ENCODE measurements at regions not wholly inside any gene's neighbourhood (a gene's known extent, or its start where the extent isn't known, plus 50 kb on each side); places are given as distances from the start of the nearest gene placed in this dataset.
"Not testable (repeated sequence)": the region's sequence is repeated elsewhere in the genome, so short reads cannot be mapped to it uniquely, and the experiment has no call there.

DNA sequence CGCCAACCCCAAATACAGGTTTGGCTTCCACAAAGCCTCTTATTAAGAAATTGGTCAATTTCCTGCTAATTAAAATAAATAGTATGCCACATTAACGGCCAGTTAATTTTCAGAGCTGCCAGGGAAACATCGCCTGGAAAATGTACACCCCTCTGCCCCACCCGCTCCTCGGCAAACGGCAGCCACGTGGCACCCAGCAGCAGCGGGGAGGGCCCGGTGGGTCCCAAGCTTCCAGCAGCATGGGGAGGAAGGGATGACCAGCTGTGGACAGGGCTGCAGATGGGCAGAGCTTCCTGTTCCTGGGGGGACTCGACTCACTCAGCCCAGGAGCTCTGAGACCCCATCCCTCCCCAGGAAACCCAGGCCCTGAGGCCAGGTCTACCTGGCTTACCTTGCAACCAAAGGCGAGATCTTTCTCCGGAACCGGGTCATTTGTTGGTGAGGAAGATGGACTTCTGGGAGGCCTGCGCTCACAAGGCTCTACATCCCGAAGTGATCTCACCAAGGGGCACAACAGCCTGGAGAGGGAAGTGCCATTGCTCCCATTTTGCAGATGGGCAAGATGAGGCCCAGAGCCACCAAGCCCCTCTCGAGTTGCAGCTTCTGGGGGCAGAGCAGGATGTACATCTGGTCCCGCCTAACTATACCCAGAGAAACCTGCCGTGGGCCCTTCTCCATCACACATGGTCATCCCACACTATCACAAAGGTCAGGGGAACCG is 68.3 kb downstream of the IGLL1 start:
- Mint-ChIP-seq H3K27ac (no peak overlapping the region), H3K36me3 (no peaks in the 10 kb centered on the region), H3K4me3 (no peak overlapping the region), H3K27me3 (peaks cover 0 to 7% of the 10 kb centered on the region in 2 donors), H3K9me3 (no peaks in the 10 kb centered on the region), H3K4me1 (ENCODE audit: low read depth in 2 of 2) (peaks cover 0 to 5% of the 10 kb centered on the region in 2 donors)
- DNase-seq (ENCODE audit: low spot score), result no peak
- no peak for ATAC-seq

DNA sequence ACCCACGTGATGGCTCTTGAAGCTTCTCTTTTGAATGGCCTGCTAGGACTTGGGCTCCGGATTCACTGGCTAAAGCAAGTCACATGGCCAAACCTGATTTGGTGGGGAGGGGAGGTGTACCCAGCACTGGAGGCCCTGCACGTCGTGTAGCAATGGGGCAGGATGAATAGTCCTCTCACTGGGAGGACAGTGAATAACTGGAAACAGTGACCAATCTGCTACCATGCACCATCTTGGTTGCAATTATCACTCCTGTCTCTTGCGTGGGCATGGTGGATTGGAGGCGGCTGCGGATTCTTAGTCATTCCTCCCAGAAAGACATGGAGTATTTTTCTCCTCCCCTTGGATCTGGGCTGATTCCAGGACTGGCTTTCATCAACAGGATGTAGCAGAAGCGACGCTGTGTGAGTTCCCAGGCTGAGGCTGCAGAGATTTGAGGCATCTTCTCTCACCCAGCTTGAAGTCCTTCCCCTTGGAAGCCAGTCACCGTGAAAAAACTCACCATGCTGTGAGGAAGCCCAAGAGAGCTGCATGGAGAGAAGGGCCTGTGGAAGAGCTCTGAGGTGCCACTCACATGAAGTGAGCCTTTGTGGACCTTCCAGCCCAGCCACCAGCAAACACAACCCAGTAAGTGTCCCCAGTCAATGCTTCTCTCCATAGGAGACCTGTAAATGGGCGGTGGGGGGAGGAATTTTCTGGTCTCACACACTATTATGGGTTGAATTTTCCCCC is 70.4 kb downstream of the IGLL1 start:
- ATAC-seq (no peak), DNase-seq (ENCODE audit: low spot score) (no peak)
- Mint-ChIP-seq H3K27ac (no peak overlapping the region), H3K9me3 (no peaks in the 10 kb centered on the region), H3K4me1 (ENCODE audit: low read depth in 2 of 2) (peaks cover 0 to 9% of the 10 kb centered on the region in 2 donors), H3K27me3 (peaks cover 0 to 7% of the 10 kb centered on the region in 2 donors), H3K36me3 (no peaks in the 10 kb centered on the region), H3K4me3 (no peak overlapping the region)

DNA sequence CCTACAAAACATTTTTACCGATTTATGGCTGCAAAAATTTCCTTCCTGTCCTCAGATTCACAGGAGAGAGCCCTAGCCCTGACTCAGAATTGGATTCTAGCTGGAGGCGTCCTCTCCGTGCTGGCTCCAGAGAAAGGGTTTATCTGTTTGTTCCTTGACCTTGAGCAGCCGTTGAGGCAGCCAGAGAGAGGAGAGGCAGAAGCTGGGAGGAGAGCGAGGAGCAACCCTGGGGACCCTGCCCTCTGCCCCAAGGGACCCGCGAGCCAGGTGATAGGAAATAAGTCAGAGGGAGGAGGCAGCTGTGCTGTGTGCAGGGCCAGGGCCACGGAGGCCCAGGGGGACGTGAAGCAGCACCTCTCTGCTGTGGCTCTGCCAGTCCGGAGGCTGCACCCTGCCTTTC is 75.6 kb downstream of the IGLL1 start:
- H3K36me3 Mint-ChIP-seq, result no peaks in the 10 kb centered on the region
- DNase-seq (ENCODE audit: low spot score), result no peak
- H3K27me3 Mint-ChIP-seq, result peaks cover 0 to 7% of the 10 kb centered on the region in 2 donors
- no peaks in the 10 kb centered on the region for H3K9me3 Mint-ChIP-seq
- no peak for ATAC-seq
- peaks cover 6 to 32% of the 10 kb centered on the region in 2 donors for H3K4me1 Mint-ChIP-seq (ENCODE audit: low read depth in 2 of 2)
- no peak overlapping the region for H3K27ac Mint-ChIP-seq
- no peak overlapping the region for H3K4me3 Mint-ChIP-seq

DNA sequence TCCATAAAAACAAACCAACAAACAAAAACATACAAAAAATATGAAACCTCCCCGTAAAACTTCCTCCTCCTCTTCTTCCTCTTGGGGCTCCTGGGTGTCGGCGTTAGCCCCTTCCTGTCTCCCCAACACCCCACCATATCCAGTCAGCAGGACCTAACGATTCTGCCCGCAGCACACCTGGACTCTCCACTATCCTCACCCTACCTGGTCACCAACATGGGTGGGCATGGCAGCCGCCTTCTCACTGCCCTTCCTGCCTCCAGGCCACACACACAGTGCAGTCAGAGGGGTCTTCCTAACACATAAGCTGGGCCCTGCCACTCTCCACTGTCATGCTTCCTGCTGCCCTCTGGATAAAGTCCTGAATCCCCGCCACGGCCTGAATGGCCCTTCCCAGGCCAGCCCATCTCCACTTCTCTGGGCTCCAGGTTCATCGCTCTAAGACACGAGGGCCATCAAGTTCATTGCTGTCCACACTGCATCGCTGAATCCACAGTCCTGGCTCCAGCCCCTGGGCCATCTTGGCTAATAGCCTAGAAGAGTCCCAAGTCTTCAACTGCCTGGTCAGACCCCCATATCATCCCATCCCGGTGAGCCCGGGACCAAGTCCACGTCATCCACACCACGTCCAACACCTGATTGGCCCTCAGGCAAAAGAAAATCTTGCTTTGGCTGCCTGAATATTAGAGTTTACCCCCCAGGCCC is 76.2 kb downstream of the IGLL1 start:
- Mint-ChIP-seq H3K36me3 (no peaks in the 10 kb centered on the region), H3K27ac (peak overlapping the region in 1 of 2 donors; percentile 3), H3K27me3 (peaks cover 0 to 7% of the 10 kb centered on the region in 2 donors), H3K4me1 (ENCODE audit: low read depth in 2 of 2) (peaks cover 6 to 33% of the 10 kb centered on the region in 2 donors), H3K9me3 (no peaks in the 10 kb centered on the region), H3K4me3 (no peak overlapping the region)
- ATAC-seq, result no peak
- DNase-seq (ENCODE audit: low spot score), result no peak

DNA sequence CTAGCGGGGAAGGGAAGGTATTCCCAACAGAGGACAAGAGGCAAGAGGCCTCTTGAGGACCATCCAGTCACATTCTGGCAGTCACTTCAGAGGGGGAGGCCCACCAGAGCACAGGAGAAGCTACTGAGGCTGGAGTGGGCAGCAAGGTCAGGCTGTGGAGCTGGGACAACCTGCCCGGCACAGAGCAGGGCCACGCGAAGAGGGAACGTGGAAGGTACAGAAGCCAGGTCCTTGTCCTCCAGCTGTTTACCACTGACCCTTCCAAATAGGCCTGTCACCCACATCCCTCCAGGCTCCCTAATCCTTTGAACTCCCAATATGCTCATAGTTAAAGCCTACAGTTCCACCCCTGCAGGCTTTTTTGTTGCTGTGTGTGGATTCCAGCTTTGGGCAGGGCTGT is 76.9 kb downstream of the IGLL1 start:
- H3K9me3 Mint-ChIP-seq, result no peaks in the 10 kb centered on the region
- peaks cover 0 to 7% of the 10 kb centered on the region in 2 donors for H3K27me3 Mint-ChIP-seq
- DNase-seq (ENCODE audit: low spot score), result no peak
- no peak for ATAC-seq
- peaks cover 6 to 37% of the 10 kb centered on the region in 2 donors for H3K4me1 Mint-ChIP-seq (ENCODE audit: low read depth in 2 of 2)
- H3K36me3 Mint-ChIP-seq, result no peaks in the 10 kb centered on the region
- no peak overlapping the region for H3K4me3 Mint-ChIP-seq
- H3K27ac Mint-ChIP-seq, result peak overlapping the region in 1 of 2 donors; percentile 3

DNA sequence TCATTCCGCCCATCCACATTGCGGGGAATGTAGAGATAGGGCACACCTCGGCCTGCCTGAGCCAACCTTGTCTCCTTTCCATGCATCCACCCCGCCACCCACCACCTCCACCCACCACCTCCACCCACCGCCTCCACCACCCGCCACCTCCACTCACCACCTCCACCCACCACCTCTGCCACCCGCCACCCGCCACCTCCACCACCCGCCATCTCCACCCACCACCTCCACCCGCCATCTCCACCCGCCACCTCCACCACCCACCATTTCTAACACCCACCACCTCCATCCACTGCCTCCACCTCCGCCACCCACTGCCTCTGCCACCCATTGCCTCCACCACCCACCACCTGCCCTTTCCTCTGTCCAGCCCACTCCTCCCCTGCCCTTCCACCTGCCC is 78.4 kb downstream of the IGLL1 start:
- Mint-ChIP-seq H3K27me3 (no peaks in the 10 kb centered on the region), H3K27ac (no peak overlapping the region), H3K9me3 (no peaks in the 10 kb centered on the region), H3K36me3 (no peaks in the 10 kb centered on the region), H3K4me1 (ENCODE audit: low read depth in 2 of 2) (peaks cover 6 to 41% of the 10 kb centered on the region in 2 donors), H3K4me3 (no peak overlapping the region)
- no peak for DNase-seq (ENCODE audit: low spot score)
- ATAC-seq, result no peak

DNA sequence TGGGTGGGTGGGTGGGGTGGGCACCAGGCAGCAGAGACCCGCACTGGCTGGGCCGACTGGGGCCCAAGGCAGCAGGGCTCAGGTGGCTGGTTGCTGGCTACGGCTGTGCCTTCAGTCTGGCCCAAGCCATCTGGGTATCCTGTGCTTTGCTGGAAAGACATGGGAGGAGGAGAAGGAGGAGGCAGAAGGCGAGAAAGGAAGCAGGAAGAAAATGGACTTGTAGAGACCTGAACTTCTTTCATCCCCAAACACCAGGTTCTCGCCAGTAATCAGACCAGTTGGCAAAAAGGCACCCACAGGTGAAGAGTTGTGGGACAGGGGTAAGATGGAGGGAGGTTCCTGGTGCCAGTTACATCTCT is 78.8 kb downstream of the IGLL1 start:
- Mint-ChIP-seq H3K4me3 (no peak overlapping the region), H3K4me1 (ENCODE audit: low read depth in 2 of 2) (peaks cover 9 to 46% of the 10 kb centered on the region in 2 donors), H3K9me3 (no peaks in the 10 kb centered on the region), H3K36me3 (no peaks in the 10 kb centered on the region), H3K27me3 (no peaks in the 10 kb centered on the region), H3K27ac (peak overlapping the region in 1 of 2 donors; percentile 78)
- no peak for DNase-seq (ENCODE audit: low spot score)
- ATAC-seq, result no peak

DNA sequence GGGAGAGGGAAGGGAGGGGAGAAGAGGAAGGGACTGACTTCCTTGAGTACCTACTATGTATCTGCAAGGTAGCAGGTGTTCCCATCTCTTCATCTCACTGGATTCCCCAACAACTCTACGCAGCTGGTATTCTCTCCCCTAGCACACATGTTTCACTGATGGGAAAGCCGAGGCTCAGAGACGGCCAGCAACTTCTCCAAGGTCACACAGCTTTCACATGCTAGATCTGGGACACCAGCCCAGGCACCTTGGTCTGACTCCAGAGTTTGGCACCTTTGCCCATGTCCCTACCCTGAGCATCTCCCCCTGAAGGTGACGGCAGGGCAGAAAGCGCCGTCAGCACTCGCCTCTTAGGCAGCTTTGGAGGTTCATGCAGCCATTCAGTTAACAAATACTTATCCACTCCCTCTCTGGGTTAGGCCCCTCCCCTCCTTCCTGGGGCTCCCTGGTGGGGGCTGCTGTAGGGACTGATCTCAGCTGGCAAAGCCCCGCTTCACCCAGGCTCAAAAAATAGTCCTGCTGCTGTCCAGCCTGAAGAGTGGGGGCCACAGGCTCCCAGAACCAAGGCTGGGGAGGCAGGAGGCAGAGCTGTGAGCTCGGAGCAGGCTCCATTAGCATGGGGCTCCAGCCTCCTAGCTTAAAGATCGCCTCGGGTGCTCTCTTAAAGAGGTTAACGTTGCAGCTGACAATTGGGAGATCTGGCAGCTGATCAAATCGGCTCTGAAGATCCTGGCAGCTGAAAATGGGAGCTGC is 79.4 kb downstream of the IGLL1 start:
- ATAC-seq (no peak), DNase-seq (ENCODE audit: low spot score) (no peak)
- H3K4me3 Mint-ChIP-seq, result no peak overlapping the region
- H3K9me3 Mint-ChIP-seq, result no peaks in the 10 kb centered on the region
- H3K4me1 Mint-ChIP-seq (ENCODE audit: low read depth in 2 of 2), result peaks cover 14 to 50% of the 10 kb centered on the region in 2 donors
- H3K27ac Mint-ChIP-seq, result peak overlapping the region in 1 of 2 donors; percentile 78
- no peaks in the 10 kb centered on the region for H3K36me3 Mint-ChIP-seq
- H3K27me3 Mint-ChIP-seq, result no peaks in the 10 kb centered on the region

DNA sequence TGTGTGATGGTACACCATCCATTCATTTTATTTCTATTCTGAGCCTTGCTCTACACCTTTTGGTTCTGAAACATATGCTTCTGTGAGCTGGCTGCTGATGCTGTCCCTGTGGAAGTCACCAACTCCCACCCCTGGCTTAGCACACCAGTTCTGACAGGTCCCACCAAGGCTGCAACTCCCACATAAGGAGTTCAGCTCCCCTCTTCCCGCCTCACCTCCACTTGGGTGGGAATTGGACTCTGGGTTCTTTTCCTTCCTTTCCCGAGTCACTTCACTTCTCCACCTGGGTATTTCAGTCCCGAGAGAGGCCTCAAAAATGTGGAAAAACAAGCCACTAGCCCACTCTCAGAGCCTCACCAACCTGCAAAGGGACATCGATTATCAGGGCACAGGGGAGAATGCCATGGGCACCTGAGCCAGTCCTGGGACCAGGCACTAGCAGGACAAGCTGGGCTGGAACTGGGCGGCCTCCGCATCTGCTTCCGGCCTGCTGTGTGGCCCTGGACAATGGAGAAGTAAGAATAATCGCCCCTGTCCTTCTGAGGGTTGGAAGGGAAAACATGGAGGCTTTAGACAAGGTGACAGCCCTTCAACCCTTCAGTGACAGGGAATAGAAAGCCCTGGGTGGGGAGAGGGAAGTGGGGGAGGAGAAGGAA is 80.1 kb downstream of the IGLL1 start:
- peak overlapping the region in 1 of 2 donors; percentile 47 for H3K27ac Mint-ChIP-seq

DNA sequence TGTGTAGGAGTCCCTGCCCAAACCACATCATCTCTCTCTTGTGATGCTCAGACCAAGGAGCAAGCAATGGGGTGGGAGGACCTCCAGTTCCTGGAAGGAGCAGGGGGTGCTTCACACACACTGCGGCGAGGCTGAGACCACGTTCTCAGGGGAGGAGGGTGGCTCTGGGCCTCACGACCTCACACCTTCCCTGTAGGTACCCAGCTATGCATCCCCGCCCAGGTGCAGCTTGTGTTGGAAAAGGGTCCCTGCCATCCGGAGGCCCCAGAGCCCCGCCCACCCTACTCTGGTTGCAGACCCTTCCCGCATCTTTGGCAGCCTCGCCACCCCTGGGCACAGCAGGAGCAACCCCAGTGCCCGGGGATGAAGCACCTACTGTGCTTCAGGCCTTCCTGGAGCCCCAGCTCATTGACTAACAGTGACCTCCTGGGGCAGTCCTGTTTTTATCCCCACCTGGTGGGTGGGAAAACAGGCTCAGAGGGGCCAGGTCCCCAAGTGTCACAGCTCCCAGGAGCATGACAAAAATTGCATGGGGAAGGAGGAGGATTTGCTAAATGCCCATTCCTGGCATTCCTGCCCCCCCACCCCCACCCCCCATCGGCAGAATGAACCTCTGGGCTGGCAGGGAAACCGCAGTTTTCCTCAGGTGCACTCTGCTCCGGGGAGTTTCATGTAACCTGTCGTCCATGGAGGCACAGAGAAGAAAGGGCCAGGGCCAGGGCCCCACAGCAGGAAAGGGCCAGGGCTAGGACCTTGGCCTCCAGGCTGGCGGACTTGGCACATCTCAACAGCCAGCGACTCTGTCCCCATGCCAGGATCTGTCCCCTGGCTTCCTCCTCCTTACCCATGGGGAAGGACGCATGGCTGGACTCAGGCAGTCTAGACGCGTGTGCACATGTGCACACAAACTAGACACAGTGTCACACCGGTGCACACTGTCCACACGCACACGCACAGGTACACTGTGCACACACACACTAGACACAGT is 81.0 kb downstream of the IGLL1 start:
- Mint-ChIP-seq H3K36me3 (no peaks in the 10 kb centered on the region), H3K9me3 (no peaks in the 10 kb centered on the region), H3K27ac (no peak overlapping the region), H3K4me1 (ENCODE audit: low read depth in 2 of 2) (peaks cover 14 to 54% of the 10 kb centered on the region in 2 donors), H3K4me3 (no peak overlapping the region), H3K27me3 (no peaks in the 10 kb centered on the region)
- DNase-seq (ENCODE audit: low spot score) (no peak), ATAC-seq (no peak)

More for the DNA sequence above, 80.1 kb downstream of the IGLL1 start:
- no peak overlapping the region for H3K4me3 Mint-ChIP-seq
- no peaks in the 10 kb centered on the region for H3K9me3 Mint-ChIP-seq
- DNase-seq (ENCODE audit: low spot score) (no peak), ATAC-seq (no peak)
- H3K27me3 Mint-ChIP-seq, result no peaks in the 10 kb centered on the region
- H3K4me1 Mint-ChIP-seq (ENCODE audit: low read depth in 2 of 2), result peaks cover 14 to 52% of the 10 kb centered on the region in 2 donors
- H3K36me3 Mint-ChIP-seq, result no peaks in the 10 kb centered on the region

DNA sequence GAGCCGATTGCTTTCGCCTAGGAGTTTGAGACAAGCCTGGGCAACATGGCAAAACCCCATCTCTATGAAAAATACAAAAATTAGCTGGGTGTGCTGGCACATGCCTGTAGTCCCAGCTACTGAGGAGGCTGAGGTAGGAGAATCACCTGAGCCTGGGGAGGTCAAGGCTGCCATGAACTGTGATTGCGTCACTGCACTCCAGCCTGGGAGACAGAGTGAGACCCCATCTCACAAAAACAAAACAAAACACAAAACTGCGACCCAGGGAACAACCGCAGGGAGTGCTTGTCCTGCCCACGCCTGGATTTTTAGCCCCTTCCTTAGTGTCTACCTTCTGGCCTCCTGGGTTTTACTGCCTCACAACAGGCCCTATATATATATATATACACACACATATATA is 82.2 kb downstream of the IGLL1 start:
- H3K27me3 Mint-ChIP-seq; H3K36me3 Mint-ChIP-seq; H3K4me3 Mint-ChIP-seq; ATAC-seq; H3K9me3 Mint-ChIP-seq; DNase-seq (ENCODE audit: low spot score): not testable (repeated sequence)
- H3K27ac Mint-ChIP-seq, result peak overlapping the region in 1 of 2 donors; percentile 16
- H3K4me1 Mint-ChIP-seq (ENCODE audit: low read depth in 2 of 2), result peaks cover 8 to 43% of the 10 kb centered on the region in 2 donors

All from natural killer cell treated with Interleukin-12 subunit alpha and Interleukin-12 subunit beta and Interleukin-15 and Interleukin-18, amount 100 ng/mL, for 72 hours (primary cell).